Kidney (tissue), 13 donors: ENCODE measurements at regions not wholly inside any gene's neighbourhood (a gene's known extent, or its start where the extent isn't known, plus 50 kb on each side); places are given as distances from the start of the nearest gene placed in this dataset.

Source experiments
- DNase-seq, 5 donors: peaks; one replicate each; pipeline ENCODE4 v3.0.0-alpha.2; 2013 to 2020
- FAIRE-seq: peaks from 2 replicates; lab custom pipeline; 2012; peaks lifted over from hg19 to GRCh38; lab: Jason Lieb, UNC
- H3K27ac ChIP-seq, 2 donors: one replicate each; pipeline ENCODE4 v1.7.0; 2013; ENCODE audit warnings: low read depth in 2 of 2, low read length in 2 of 2, inconsistent platforms in 1 of 2
- H3K27me3 ChIP-seq: one replicate; pipeline ENCODE4 v1.7.1; 2013; ENCODE audit warnings: low read length, inconsistent platforms; ENCODE audit not compliant: control insufficient read depth, insufficient read depth
- H3K36me3 ChIP-seq, 3 donors: one replicate each; pipeline versions ENCODE4 v1.7.0 to v1.7.1; 2013; ENCODE audit warnings: low read length in 3 of 3, control low read depth in 1 of 3, inconsistent platforms in 1 of 3; ENCODE audit not compliant: insufficient read depth in 3 of 3, control insufficient read depth in 2 of 3
- H3K4me1 ChIP-seq, 3 donors: one replicate each; pipeline versions ENCODE4 v1.7.0 to v1.7.1; 2013; ENCODE audit warnings: low read length in 3 of 3, inconsistent platforms in 1 of 3, low read depth in 1 of 3; ENCODE audit not compliant: control insufficient read depth in 2 of 3, insufficient read depth in 2 of 3
- H3K4me3 ChIP-seq, 3 donors: one replicate each; pipeline versions ENCODE4 v1.7.0 to v1.8.1; 2013; ENCODE audit warnings: low read length in 3 of 3, control low read depth in 1 of 3, inconsistent platforms in 1 of 3
- H3K9ac ChIP-seq, 3 donors: one replicate each; pipeline versions ENCODE4 v1.7.0 to v1.7.1; 2013; ENCODE audit warnings: low read length in 3 of 3, control low read depth in 1 of 3, inconsistent platforms in 1 of 3
- H3K9me3 ChIP-seq, 3 donors: one replicate each; pipeline versions ENCODE4 v1.7.0 to v1.7.1; 2013; ENCODE audit warnings: low read length in 3 of 3, control low read depth in 1 of 3, inconsistent platforms in 1 of 3; ENCODE audit not compliant: control insufficient read depth in 2 of 3, insufficient read depth in 1 of 3
- CTCF ChIP-seq: IDR thresholded peaks from 3 replicates; pipeline ENCODE4 v1.5.1; 2012; ENCODE audit warnings: mild to moderate bottlenecking, moderate library complexity, borderline replicate concordance; ENCODE audit not compliant: insufficient read depth; ENCODE audit errors: extremely low read depth
- intact Hi-C: fragments of 100-400 bp; cut with DNase I; formaldehyde crosslinking; loops from one replicate; pipeline ENCODE4 v1.11.1; 2022
- donor health status: control.
- donor health status: control.
- donor health status: control.
- donor health status: control.
- donor health status: control.
- donor health status: DM: yes; HTN: yes; CAD: no.
- donor health status: Normal renal cell carcinoma (clear cell type).

GRCh38 chr18:24535527-24536295, 75.3 kb downstream of the HRH4 start:
- Histone ChIP-seq H3K4me3 (no peak overlapping the region), H3K27me3 (no peaks in the 10 kb centered on the region), H3K4me1 (no peaks in the 10 kb centered on the region), H3K9ac (no peak overlapping the region), H3K9me3 (no peaks in the 10 kb centered on the region), H3K36me3 (no peaks in the 10 kb centered on the region), H3K27ac (no peak overlapping the region)
- intact Hi-C loops = no loop called here
- FAIRE-seq = no peak
- no peak for DNase-seq
- TF ChIP-seq CTCF = no peak

- DNase-seq (no peak), FAIRE-seq (no peak)
- Histone ChIP-seq H3K36me3 (no peaks in the 10 kb centered on the region), H3K4me1 (no peaks in the 10 kb centered on the region), H3K9ac (no peak overlapping the region), H3K4me3 (no peak overlapping the region), H3K27ac (no peak overlapping the region), H3K27me3 (no peaks in the 10 kb centered on the region), H3K9me3 (no peaks in the 10 kb centered on the region)
- TF ChIP-seq CTCF = no peak
- intact Hi-C loops = no loop called here
Measured at GRCh38 chr18:24536326-24536725, 75.9 kb downstream of the HRH4 start.

GRCh38 chr18:24536834-24537233, 76.4 kb downstream of the HRH4 start:
- no peaks in the 10 kb centered on the region for H3K4me1 ChIP-seq
- no peak overlapping the region for H3K4me3 ChIP-seq
- intact Hi-C loops = no loop called here
- H3K36me3 ChIP-seq = no peaks in the 10 kb centered on the region
- H3K27me3 ChIP-seq = no peaks in the 10 kb centered on the region
- no peak for TF ChIP-seq CTCF
- DNase-seq = no peak
- FAIRE-seq = no peak
- H3K9me3 ChIP-seq = no peaks in the 10 kb centered on the region
- H3K27ac ChIP-seq = no peak overlapping the region
- no peak overlapping the region for H3K9ac ChIP-seq
